Upper lobe of left lung (tissue), 6 donors: ENCODE measurements at regions not wholly inside any gene's neighbourhood (a gene's known extent, or its start where the extent isn't known, plus 50 kb on each side); places are given as distances from the start of the nearest gene placed in this dataset.

Experiments used
- ATAC-seq, 2 donors: fragments of 200-7000 bp; cut with Tn5 transposase; one replicate each; pipeline ENCODE4 v1.9.1; 2022; ENCODE audit warnings: mild to moderate bottlenecking in 2 of 2, moderate library complexity in 2 of 2; ENCODE audit not compliant: low FRiP score in 2 of 2
- DNase-seq, 2 donors: peaks; one replicate each; pipeline ENCODE4 v3.0.0-alpha.2; 2019 to 2020
- H3K27ac ChIP-seq, 4 donors: fragments of 200-600 bp; sonication (generic); one replicate each; pipeline ENCODE4 v1.5.1; 2016 to 2019
- H3K27me3 ChIP-seq, 4 donors: fragments of 200-600 bp; sonication (generic); one replicate each; pipeline ENCODE4 v1.5.1; 2017 to 2019
- H3K36me3 ChIP-seq, 4 donors: fragments of 200-600 bp; sonication (generic); one replicate each; pipeline ENCODE4 v1.5.1; 2016 to 2019
- H3K4me1 ChIP-seq, 4 donors: fragments of 200-600 bp; sonication (generic); one replicate each; pipeline ENCODE4 v1.5.1; 2018 to 2019
- H3K4me3 ChIP-seq, 4 donors: fragments of 200-600 bp; sonication (generic); one replicate each; pipeline ENCODE4 v1.5.1; 2017 to 2019; ENCODE audit warnings: mild to moderate bottlenecking in 2 of 4, moderate library complexity in 1 of 4
- H3K9me3 ChIP-seq, 4 donors: fragments of 200-600 bp; sonication (generic); one replicate each; pipeline ENCODE4 v1.5.1; 2018 to 2019
- CTCF ChIP-seq, 6 experiments: fragments of 450-650 bp in 4 of 6; fragments of 200-600 bp in 2 of 6; sonication (generic) in 2 of 6; IDR thresholded peaks; one replicate each; pipeline ENCODE4 v1.5.1; 2016 to 2019; ENCODE audit warnings: antibody characterized with exemption in 6 of 6
- EP300 ChIP-seq, 4 donors: sonication (generic); formaldehyde crosslinking; IDR thresholded peaks; one replicate each; pipeline ENCODE4 v1.5.1; 2017; ENCODE audit warnings: antibody characterized with exemption in 4 of 4, control low read depth in 2 of 4
- POLR2A ChIP-seq, 4 donors: fragments of 450-650 bp; IDR thresholded peaks; one replicate each; pipeline ENCODE4 v1.5.1; 2016 to 2017; ENCODE audit warnings: antibody characterized with exemption in 4 of 4, mild to moderate bottlenecking in 2 of 4
- POLR2AphosphoS5 ChIP-seq, 2 donors: sonication (generic); formaldehyde crosslinking; IDR thresholded peaks; one replicate each; pipeline ENCODE4 v1.5.1; 2017; ENCODE audit warnings: antibody characterized with exemption in 2 of 2
- WGBS, 2 donors: methylation state at CpG; one replicate each; pipeline ENCODE4 v1.1.5; 2017 to 2018; 5-methylcytosine and 5-hydroxymethylcytosine counted together
- donor health status: DM: no; HTN: no; CAD: no; lungs with moderate emphysema.
- donor health status: DM: no; HTN: yes; CAD: no; lungs with severe emphysema.

- Histone ChIP-seq H3K9me3 (no peaks in the 10 kb centered on the region), H3K27ac (no peak overlapping the region), H3K36me3 (no peaks in the 10 kb centered on the region), H3K4me3 (no peak overlapping the region), H3K4me1 (peaks cover 20 to 39% (median 29%) of the 10 kb centered on the region in 4 donors), H3K27me3 (no peaks in the 10 kb centered on the region)
- ATAC-seq (no peak), DNase-seq (no peak)
- TF ChIP-seq POLR2AphosphoS5 (IDR thresholded peaks at IDR 0.05): no peak
- TF ChIP-seq CTCF (IDR thresholded peaks at IDR 0.05): no peak
- no peak for TF ChIP-seq EP300 (IDR thresholded peaks at IDR 0.05)
- no peak for TF ChIP-seq POLR2A (IDR thresholded peaks at IDR 0.05)
- 90 to 96% methylated on average over 4 of the region's 4 CpGs for WGBS, 2 donors
These were observed 497.4 kb upstream of the SULF2 start for GRCh38 chr20:48282591-48283228.

GRCh38 chr20:48281501-48281900, 496.2 kb upstream of the SULF2 start:
- 70 to 77% methylated on average over 4 of the region's 4 CpGs for WGBS, 2 donors

GRCh38 chr20:48278961-48279481, 493.7 kb upstream of the SULF2 start:
- H3K4me1 ChIP-seq: peaks cover 6 to 17% (median 13%) of the 10 kb centered on the region in 4 donors

More at GRCh38 chr20:48281501-48281900, 496.2 kb upstream of the SULF2 start:
- no peaks in the 10 kb centered on the region for H3K27me3 ChIP-seq
- DNase-seq (no peak), ATAC-seq (no peak)
- peaks cover 10 to 27% (median 18%) of the 10 kb centered on the region in 4 donors for H3K4me1 ChIP-seq
- H3K9me3 ChIP-seq: no peaks in the 10 kb centered on the region
- H3K4me3 ChIP-seq: no peak overlapping the region
- H3K27ac ChIP-seq: no peak overlapping the region
- TF ChIP-seq POLR2AphosphoS5 (IDR thresholded peaks at IDR 0.05) (no peak), POLR2A (IDR thresholded peaks at IDR 0.05) (no peak), EP300 (IDR thresholded peaks at IDR 0.05) (no peak), CTCF (IDR thresholded peaks at IDR 0.05) (no peak)
- no peaks in the 10 kb centered on the region for H3K36me3 ChIP-seq

GRCh38 chr20:48277266-48277665, 492.0 kb upstream of the SULF2 start:
- WGBS, 2 donors: 74 to 85% methylated on average over 2 of the region's 2 CpGs
- Histone ChIP-seq H3K27me3 (no peaks in the 10 kb centered on the region), H3K27ac (no peak overlapping the region), H3K9me3 (no peaks in the 10 kb centered on the region), H3K4me1 (peaks cover 0 to 8% (median 6%) of the 10 kb centered on the region in 4 donors), H3K4me3 (no peak overlapping the region), H3K36me3 (no peaks in the 10 kb centered on the region)
- ATAC-seq (no peak), DNase-seq (no peak)
- TF ChIP-seq POLR2A (IDR thresholded peaks at IDR 0.05): no peak

More at GRCh38 chr20:48278961-48279481, 493.7 kb upstream of the SULF2 start:
- H3K27me3 ChIP-seq: no peaks in the 10 kb centered on the region
- peak in 1 of 4 donors; percentile 4 for TF ChIP-seq EP300 (IDR thresholded peaks at IDR 0.05)
- no peak for TF ChIP-seq CTCF (IDR thresholded peaks at IDR 0.05)
- no peak for TF ChIP-seq POLR2AphosphoS5 (IDR thresholded peaks at IDR 0.05)
- no peak for DNase-seq
- H3K36me3 ChIP-seq: no peaks in the 10 kb centered on the region
- ATAC-seq: no peak
- WGBS, 2 donors: 28 to 33% methylated on average over 2 of the region's 2 CpGs
- H3K27ac ChIP-seq: peak overlapping the region; percentile 4 to 62 (median 44)
- H3K4me3 ChIP-seq: no peak overlapping the region
- H3K9me3 ChIP-seq: no peaks in the 10 kb centered on the region

GRCh38 chr20:48276021-48276342, 490.7 kb upstream of the SULF2 start:
- H3K27ac ChIP-seq: no peak overlapping the region
- no peaks in the 10 kb centered on the region for H3K36me3 ChIP-seq
- DNase-seq (no peak), ATAC-seq (no peak)
- no peaks in the 10 kb centered on the region for H3K9me3 ChIP-seq
- TF ChIP-seq CTCF (IDR thresholded peaks at IDR 0.05): no peak
- TF ChIP-seq EP300 (IDR thresholded peaks at IDR 0.05): no peak
- TF ChIP-seq POLR2AphosphoS5 (IDR thresholded peaks at IDR 0.05): no peak
- no peak for TF ChIP-seq POLR2A (IDR thresholded peaks at IDR 0.05)
- H3K4me3 ChIP-seq: no peak overlapping the region
- no peaks in the 10 kb centered on the region for H3K27me3 ChIP-seq
- H3K4me1 ChIP-seq: peaks cover 0 to 8% (median 6%) of the 10 kb centered on the region in 4 donors
- WGBS, 2 donors: 73 to 79% methylated on average over 3 of the region's 3 CpGs
